ENCODE measurements at regions not wholly inside any gene's neighbourhood (a gene's known extent, or its start where the extent isn't known, plus 50 kb on each side); places are given as distances from the start of the nearest gene placed in this dataset.
"Not testable (repeated sequence)": the region's sequence is repeated elsewhere in the genome, so short reads cannot be mapped to it uniquely, and the experiment has no call there.

GRCh38 chr2:239839306-239839705 lies 185.8 kb downstream of the NDUFA10 start:
- intact Hi-C loops (cut with DNase I) = no loop called here

GRCh38 chr2:239836021-239836765 lies 188.9 kb downstream of the NDUFA10 start:
- intact Hi-C loops (cut with DNase I) = no loop called here
- no peak for DNase-seq (ENCODE audit: low spot score)

More at GRCh38 chr2:239839306-239839705, 185.8 kb downstream of the NDUFA10 start:
- DNase-seq (ENCODE audit: low spot score) = no peak

- no peak for DNase-seq (ENCODE audit: low spot score)
- intact Hi-C loops (cut with DNase I) = no loop called here
These were observed 190.1 kb downstream of the NDUFA10 start for GRCh38 chr2:239835056-239835455.

- intact Hi-C loops (cut with DNase I) = no loop called here
- DNase-seq (ENCODE audit: low spot score) = peak; percentile 63
These were observed 191.0 kb downstream of the NDUFA10 start for GRCh38 chr2:239834143-239834542.

GRCh38 chr2:239833269-239834109 lies 191.7 kb downstream of the NDUFA10 start:
- DNase-seq (ENCODE audit: low spot score) = peak; percentile 36
- intact Hi-C loops (cut with DNase I) = no loop called here

- DNase-seq (ENCODE audit: low spot score) = peak; percentile 56
- intact Hi-C loops (cut with DNase I) = no loop called here
These were observed 192.5 kb downstream of the NDUFA10 start for GRCh38 chr2:239832490-239833268.

GRCh38 chr2:239831861-239832489 lies 193.2 kb downstream of the NDUFA10 start:
- intact Hi-C loops (cut with DNase I) = no loop called here
- DNase-seq (ENCODE audit: low spot score) = no peak

- DNase-seq (ENCODE audit: low spot score) = peak; percentile 61
- intact Hi-C loops (cut with DNase I) = no loop called here
These were observed 194.0 kb downstream of the NDUFA10 start for GRCh38 chr2:239831001-239831731.

GRCh38 chr2:239830121-239831000 lies 194.8 kb downstream of the NDUFA10 start:
- peak; percentile 68 for DNase-seq (ENCODE audit: low spot score)
- intact Hi-C loops (cut with DNase I) = no loop called here

- DNase-seq (ENCODE audit: low spot score) = peak; percentile 26
- intact Hi-C loops (cut with DNase I) = no loop called here
These were observed 195.8 kb downstream of the NDUFA10 start for GRCh38 chr2:239829326-239829725.

- peak; percentile 60 for DNase-seq (ENCODE audit: low spot score)
- intact Hi-C loops (cut with DNase I) = not testable (repeated sequence)
These were observed 196.2 kb downstream of the NDUFA10 start for GRCh38 chr2:239828973-239829275.

GRCh38 chr2:239828192-239828972 lies 196.8 kb downstream of the NDUFA10 start:
- DNase-seq (ENCODE audit: low spot score) = peak; percentile 60
- intact Hi-C loops (cut with DNase I) = no loop called here

GRCh38 chr2:239827523-239827890 lies 197.6 kb downstream of the NDUFA10 start:
- intact Hi-C loops (cut with DNase I) = no loop called here
- DNase-seq (ENCODE audit: low spot score) = peak; percentile 35

GRCh38 chr2:239826786-239827522 lies 198.2 kb downstream of the NDUFA10 start:
- intact Hi-C loops (cut with DNase I) = no loop called here

GRCh38 chr2:239826376-239826775 lies 198.8 kb downstream of the NDUFA10 start:
- intact Hi-C loops (cut with DNase I) = no loop called here
- no peak for DNase-seq (ENCODE audit: low spot score)

More at GRCh38 chr2:239826786-239827522, 198.2 kb downstream of the NDUFA10 start:
- peak; percentile 46 for DNase-seq (ENCODE audit: low spot score)

GRCh38 chr2:239825705-239825979 lies 199.5 kb downstream of the NDUFA10 start:
- intact Hi-C loops (cut with DNase I) = no loop called here
- DNase-seq (ENCODE audit: low spot score) = peak; percentile 67
